ENCODE measurements at regions not wholly inside any gene's neighbourhood (a gene's known extent, or its start where the extent isn't known, plus 50 kb on each side); places are given as distances from the start of the nearest gene placed in this dataset.

GRCh38 chr2:78109272-78109671 is 587.1 kb upstream of the LRRTM4 start:
- no peak overlapping the region for H3K4me3 ChIP-seq (ENCODE audit: low read length)
- H3K9ac ChIP-seq (ENCODE audit: low read length): no peak overlapping the region
- H3K9me3 ChIP-seq (ENCODE audit: low read length): peaks cover 53% of the 10 kb centered on the region
- H3K9me2 ChIP-seq (replicated peaks; ENCODE audit: insufficient read depth, low read length): no peaks in the 10 kb centered on the region
- no peaks in the 10 kb centered on the region for H3K36me3 ChIP-seq (ENCODE audit: insufficient read depth, low read length)
- DNase-seq: no peak
- no peaks in the 10 kb centered on the region for H3K4me1 ChIP-seq (ENCODE audit: low read length)
- no peaks in the 10 kb centered on the region for H3K79me2 ChIP-seq (ENCODE audit: low read length)
- no peaks in the 10 kb centered on the region for H4K20me1 ChIP-seq (ENCODE audit: insufficient read depth, low read depth, low read length)
- H3K4me2 ChIP-seq (ENCODE audit: low read depth, low read length, poor library complexity, severe bottlenecking): no peak overlapping the region
- H3K27ac ChIP-seq (ENCODE audit: low read length): no peak overlapping the region
- H3K27me3 ChIP-seq (ENCODE audit: low read length): no peaks in the 10 kb centered on the region
- no peak overlapping the region for H2AFZ ChIP-seq (ENCODE audit: low read length)

GRCh38 chr2:78115291-78115690 is 593.1 kb upstream of the LRRTM4 start:
- H3K79me2 ChIP-seq (ENCODE audit: low read length): no peaks in the 10 kb centered on the region
- H3K27ac ChIP-seq (ENCODE audit: low read length): no peak overlapping the region
- H3K4me2 ChIP-seq (ENCODE audit: low read depth, low read length, poor library complexity, severe bottlenecking): no peak overlapping the region
- no peak overlapping the region for H3K4me3 ChIP-seq (ENCODE audit: low read length)
- no peaks in the 10 kb centered on the region for H3K9me2 ChIP-seq (replicated peaks; ENCODE audit: insufficient read depth, low read length)
- H3K36me3 ChIP-seq (ENCODE audit: insufficient read depth, low read length): no peaks in the 10 kb centered on the region
- H3K9me3 ChIP-seq (ENCODE audit: low read length): peaks cover 43% of the 10 kb centered on the region
- no peak overlapping the region for H3K9ac ChIP-seq (ENCODE audit: low read length)
- no peak for DNase-seq
- no peaks in the 10 kb centered on the region for H3K27me3 ChIP-seq (ENCODE audit: low read length)
- H3K4me1 ChIP-seq (ENCODE audit: low read length): no peaks in the 10 kb centered on the region
- no peak overlapping the region for H2AFZ ChIP-seq (ENCODE audit: low read length)
- no peaks in the 10 kb centered on the region for H4K20me1 ChIP-seq (ENCODE audit: insufficient read depth, low read depth, low read length)

- Histone ChIP-seq H3K9ac (ENCODE audit: low read length) (no peak overlapping the region), H2AFZ (ENCODE audit: low read length) (no peak overlapping the region), H3K4me2 (ENCODE audit: low read depth, low read length, poor library complexity, severe bottlenecking) (no peak overlapping the region), H3K27me3 (ENCODE audit: low read length) (no peaks in the 10 kb centered on the region), H4K20me1 (ENCODE audit: insufficient read depth, low read depth, low read length) (no peaks in the 10 kb centered on the region), H3K9me2 (replicated peaks; ENCODE audit: insufficient read depth, low read length) (no peaks in the 10 kb centered on the region), H3K9me3 (ENCODE audit: low read length) (peaks cover 47% of the 10 kb centered on the region), H3K27ac (ENCODE audit: low read length) (no peak overlapping the region), H3K4me1 (ENCODE audit: low read length) (no peaks in the 10 kb centered on the region), H3K4me3 (ENCODE audit: low read length) (no peak overlapping the region), H3K36me3 (ENCODE audit: insufficient read depth, low read length) (no peaks in the 10 kb centered on the region), H3K79me2 (ENCODE audit: low read length) (no peaks in the 10 kb centered on the region)
- no peak for DNase-seq
Measured at GRCh38 chr2:78118037-78118436, 595.9 kb upstream of the LRRTM4 start.

- Histone ChIP-seq H3K4me2 (ENCODE audit: low read depth, low read length, poor library complexity, severe bottlenecking) (no peak overlapping the region), H3K4me3 (ENCODE audit: low read length) (no peak overlapping the region), H3K9me2 (replicated peaks; ENCODE audit: insufficient read depth, low read length) (no peaks in the 10 kb centered on the region), H3K79me2 (ENCODE audit: low read length) (no peaks in the 10 kb centered on the region), H3K4me1 (ENCODE audit: low read length) (no peaks in the 10 kb centered on the region), H3K9me3 (ENCODE audit: low read length) (peaks cover 37% of the 10 kb centered on the region), H3K27me3 (ENCODE audit: low read length) (no peaks in the 10 kb centered on the region), H3K36me3 (ENCODE audit: insufficient read depth, low read length) (no peaks in the 10 kb centered on the region), H2AFZ (ENCODE audit: low read length) (no peak overlapping the region), H3K9ac (ENCODE audit: low read length) (no peak overlapping the region), H3K27ac (ENCODE audit: low read length) (no peak overlapping the region), H4K20me1 (ENCODE audit: insufficient read depth, low read depth, low read length) (no peaks in the 10 kb centered on the region)
- DNase-seq: no peak
Measured at GRCh38 chr2:78120275-78120674, 598.1 kb upstream of the LRRTM4 start.

GRCh38 chr2:78125042-78125441 is 602.9 kb upstream of the LRRTM4 start:
- H3K9me2 ChIP-seq (replicated peaks; ENCODE audit: insufficient read depth, low read length): no peaks in the 10 kb centered on the region
- no peak overlapping the region for H3K4me2 ChIP-seq (ENCODE audit: low read depth, low read length, poor library complexity, severe bottlenecking)
- H3K4me3 ChIP-seq (ENCODE audit: low read length): no peak overlapping the region
- H3K79me2 ChIP-seq (ENCODE audit: low read length): no peaks in the 10 kb centered on the region
- DNase-seq: no peak
- no peaks in the 10 kb centered on the region for H3K36me3 ChIP-seq (ENCODE audit: insufficient read depth, low read length)
- no peaks in the 10 kb centered on the region for H3K27me3 ChIP-seq (ENCODE audit: low read length)
- no peaks in the 10 kb centered on the region for H3K4me1 ChIP-seq (ENCODE audit: low read length)
- no peaks in the 10 kb centered on the region for H4K20me1 ChIP-seq (ENCODE audit: insufficient read depth, low read depth, low read length)
- no peak overlapping the region for H3K9ac ChIP-seq (ENCODE audit: low read length)
- no peak overlapping the region for H2AFZ ChIP-seq (ENCODE audit: low read length)
- H3K27ac ChIP-seq (ENCODE audit: low read length): no peak overlapping the region
- peaks cover 35% of the 10 kb centered on the region for H3K9me3 ChIP-seq (ENCODE audit: low read length)

GRCh38 chr2:78127424-78127823 is 605.2 kb upstream of the LRRTM4 start:
- H3K9me2 ChIP-seq (replicated peaks; ENCODE audit: insufficient read depth, low read length): no peaks in the 10 kb centered on the region
- H3K4me2 ChIP-seq (ENCODE audit: low read depth, low read length, poor library complexity, severe bottlenecking): no peak overlapping the region
- H3K4me1 ChIP-seq (ENCODE audit: low read length): no peaks in the 10 kb centered on the region
- no peak overlapping the region for H3K27ac ChIP-seq (ENCODE audit: low read length)
- H4K20me1 ChIP-seq (ENCODE audit: insufficient read depth, low read depth, low read length): no peaks in the 10 kb centered on the region
- no peaks in the 10 kb centered on the region for H3K36me3 ChIP-seq (ENCODE audit: insufficient read depth, low read length)
- H3K9ac ChIP-seq (ENCODE audit: low read length): no peak overlapping the region
- DNase-seq: no peak
- H3K4me3 ChIP-seq (ENCODE audit: low read length): no peak overlapping the region
- H3K27me3 ChIP-seq (ENCODE audit: low read length): no peaks in the 10 kb centered on the region
- H2AFZ ChIP-seq (ENCODE audit: low read length): no peak overlapping the region
- H3K9me3 ChIP-seq (ENCODE audit: low read length): peaks cover 22% of the 10 kb centered on the region
- no peaks in the 10 kb centered on the region for H3K79me2 ChIP-seq (ENCODE audit: low read length)

- no peak overlapping the region for H3K4me2 ChIP-seq (ENCODE audit: low read depth, low read length, poor library complexity, severe bottlenecking)
- no peaks in the 10 kb centered on the region for H3K4me1 ChIP-seq (ENCODE audit: low read length)
- no peaks in the 10 kb centered on the region for H3K36me3 ChIP-seq (ENCODE audit: insufficient read depth, low read length)
- no peaks in the 10 kb centered on the region for H3K9me2 ChIP-seq (replicated peaks; ENCODE audit: insufficient read depth, low read length)
- no peaks in the 10 kb centered on the region for H4K20me1 ChIP-seq (ENCODE audit: insufficient read depth, low read depth, low read length)
- no peak for DNase-seq
- H3K27ac ChIP-seq (ENCODE audit: low read length): no peak overlapping the region
- no peaks in the 10 kb centered on the region for H3K27me3 ChIP-seq (ENCODE audit: low read length)
- H2AFZ ChIP-seq (ENCODE audit: low read length): no peak overlapping the region
- no peak overlapping the region for H3K4me3 ChIP-seq (ENCODE audit: low read length)
- H3K9ac ChIP-seq (ENCODE audit: low read length): no peak overlapping the region
- peaks cover 35% of the 10 kb centered on the region for H3K9me3 ChIP-seq (ENCODE audit: low read length)
- H3K79me2 ChIP-seq (ENCODE audit: low read length): no peaks in the 10 kb centered on the region
Measured at GRCh38 chr2:78132391-78133370, 610.5 kb upstream of the LRRTM4 start.

GRCh38 chr2:78145395-78145996 is 623.3 kb upstream of the LRRTM4 start:
- no peaks in the 10 kb centered on the region; the same call in 1 of the 2 replicates for H3K36me3 ChIP-seq (ENCODE audit: insufficient read depth, low read length)
- H3K27ac ChIP-seq (ENCODE audit: low read length): no peak overlapping the region
- no peaks in the 10 kb centered on the region for H4K20me1 ChIP-seq (ENCODE audit: insufficient read depth, low read depth, low read length)
- H3K4me2 ChIP-seq (ENCODE audit: low read depth, low read length, poor library complexity, severe bottlenecking): no peak overlapping the region
- H3K9ac ChIP-seq (ENCODE audit: low read length): no peak overlapping the region
- DNase-seq: no peak
- H2AFZ ChIP-seq (ENCODE audit: low read length): no peak overlapping the region
- H3K9me3 ChIP-seq (ENCODE audit: low read length): peaks cover 43% of the 10 kb centered on the region
- no peaks in the 10 kb centered on the region for H3K27me3 ChIP-seq (ENCODE audit: low read length)
- H3K4me1 ChIP-seq (ENCODE audit: low read length): no peaks in the 10 kb centered on the region
- H3K9me2 ChIP-seq (replicated peaks; ENCODE audit: insufficient read depth, low read length): no peaks in the 10 kb centered on the region
- H3K79me2 ChIP-seq (ENCODE audit: low read length): no peaks in the 10 kb centered on the region
- no peak overlapping the region for H3K4me3 ChIP-seq (ENCODE audit: low read length)
